ENCODE measurements at regions not wholly inside any gene's neighbourhood (a gene's known extent, or its start where the extent isn't known, plus 50 kb on each side); places are given as distances from the start of the nearest gene placed in this dataset.

DNA sequence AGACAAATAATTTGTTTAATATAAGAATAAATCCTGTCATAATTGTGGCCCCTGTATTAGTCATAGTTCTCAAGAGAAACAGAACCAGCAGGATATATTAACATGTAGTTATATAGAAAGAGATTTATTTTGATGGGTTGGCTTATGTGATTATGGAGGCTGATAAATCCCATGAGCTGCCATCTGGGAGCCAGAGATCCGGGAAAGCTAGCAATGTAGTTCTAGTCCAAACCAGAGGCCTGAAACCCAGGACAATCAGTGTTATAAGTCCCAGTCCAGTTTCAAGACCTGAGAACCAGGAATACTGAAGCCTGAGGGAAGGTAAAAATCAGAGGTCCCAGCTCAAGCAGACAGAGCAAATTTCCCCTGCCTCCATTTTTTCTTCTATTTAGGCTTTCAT is 435.8 kb downstream of the RPL10L start:
- TF ChIP-seq, protein P1, sequence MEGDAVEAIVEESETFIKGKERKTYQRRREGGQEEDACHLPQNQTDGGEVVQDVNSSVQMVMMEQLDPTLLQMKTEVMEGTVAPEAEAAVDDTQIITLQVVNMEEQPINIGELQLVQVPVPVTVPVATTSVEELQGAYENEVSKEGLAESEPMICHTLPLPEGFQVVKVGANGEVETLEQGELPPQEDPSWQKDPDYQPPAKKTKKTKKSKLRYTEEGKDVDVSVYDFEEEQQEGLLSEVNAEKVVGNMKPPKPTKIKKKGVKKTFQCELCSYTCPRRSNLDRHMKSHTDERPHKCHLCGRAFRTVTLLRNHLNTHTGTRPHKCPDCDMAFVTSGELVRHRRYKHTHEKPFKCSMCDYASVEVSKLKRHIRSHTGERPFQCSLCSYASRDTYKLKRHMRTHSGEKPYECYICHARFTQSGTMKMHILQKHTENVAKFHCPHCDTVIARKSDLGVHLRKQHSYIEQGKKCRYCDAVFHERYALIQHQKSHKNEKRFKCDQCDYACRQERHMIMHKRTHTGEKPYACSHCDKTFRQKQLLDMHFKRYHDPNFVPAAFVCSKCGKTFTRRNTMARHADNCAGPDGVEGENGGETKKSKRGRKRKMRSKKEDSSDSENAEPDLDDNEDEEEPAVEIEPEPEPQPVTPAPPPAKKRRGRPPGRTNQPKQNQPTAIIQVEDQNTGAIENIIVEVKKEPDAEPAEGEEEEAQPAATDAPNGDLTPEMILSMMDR (IDR thresholded peaks at IDR 0.05): no peak
- TF ChIP-seq POLR2AphosphoS5 (IDR thresholded peaks at IDR 0.05) (no peak), EP300 (IDR thresholded peaks at IDR 0.05) (no peak), POLR2A (IDR thresholded peaks at IDR 0.05) (no peak)
- no peaks in the 10 kb centered on the region for H3K27me3 ChIP-seq
- 54 to 80% (median 71%) methylated on average over 1 of the region's 1 CpG for WGBS, 5 donors
- no peak for DNase-seq
- no peaks in the 10 kb centered on the region for H3K36me3 ChIP-seq
- H3K4me1 ChIP-seq: no peaks in the 10 kb centered on the region
- intact Hi-C loops (cut with DNase I; ENCODE audit: low total_unique reads): no loop called here
- H3K9me3 ChIP-seq: no peaks in the 10 kb centered on the region
- no peak overlapping the region for H3K27ac ChIP-seq
- H3K4me3 ChIP-seq: no peak overlapping the region

DNA sequence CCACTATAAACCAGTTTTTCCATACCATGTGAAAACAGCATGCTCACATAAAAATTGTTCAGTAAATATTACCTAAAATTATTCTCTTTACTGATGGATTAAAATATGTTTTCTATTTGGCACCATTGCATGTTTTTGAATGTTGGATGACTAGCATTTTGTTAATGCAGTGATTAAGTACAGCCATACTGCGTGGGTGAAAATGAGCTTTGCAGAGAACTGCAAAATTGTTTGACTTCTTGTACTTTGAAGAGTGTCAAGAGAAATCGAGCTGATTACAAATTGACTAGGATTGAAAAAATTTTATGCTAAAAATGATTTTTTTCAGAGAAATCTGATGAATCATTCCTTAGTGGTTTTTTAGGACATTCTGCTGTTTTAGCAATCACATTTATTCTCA is 452.9 kb downstream of the RPL10L start:
- no peak overlapping the region for H3K4me3 ChIP-seq
- WGBS, 5 donors: 55 to 79% (median 69%) methylated on average over 2 of the region's 2 CpGs
- H3K4me1 ChIP-seq: no peaks in the 10 kb centered on the region
- intact Hi-C loops (cut with DNase I; ENCODE audit: low total_unique reads): no loop called here
- no peaks in the 10 kb centered on the region for H3K36me3 ChIP-seq
- TF ChIP-seq POLR2AphosphoS5 (IDR thresholded peaks at IDR 0.05): no peak
- no peak for TF ChIP-seq POLR2A (IDR thresholded peaks at IDR 0.05)
- TF ChIP-seq, protein P1 (IDR thresholded peaks at IDR 0.05): no peak
- no peak for TF ChIP-seq EP300 (IDR thresholded peaks at IDR 0.05)
- DNase-seq: no peak
- H3K27ac ChIP-seq: no peak overlapping the region
- no peaks in the 10 kb centered on the region for H3K27me3 ChIP-seq
- no peaks in the 10 kb centered on the region for H3K9me3 ChIP-seq

DNA sequence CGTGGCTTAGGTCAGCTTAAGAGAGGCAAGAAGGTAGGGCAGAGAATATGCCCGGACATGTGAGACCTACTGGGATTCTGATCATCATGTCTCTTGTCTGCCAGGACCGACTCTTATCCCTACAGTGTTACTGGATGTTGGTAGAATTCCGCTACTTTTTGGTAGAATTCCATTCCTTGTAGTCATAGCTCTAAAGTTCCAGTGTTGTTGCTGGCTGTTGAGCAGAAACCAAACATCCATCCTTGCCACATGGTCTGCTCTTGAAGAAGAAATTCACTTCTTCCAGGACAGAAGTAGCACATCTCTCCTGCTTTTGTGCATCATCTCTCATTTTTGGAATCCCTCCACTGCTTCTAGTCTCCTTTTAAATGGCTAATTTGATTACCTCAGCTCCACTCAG is 453.7 kb downstream of the RPL10L start:
- TF ChIP-seq POLR2AphosphoS5 (IDR thresholded peaks at IDR 0.05) (no peak), EP300 (IDR thresholded peaks at IDR 0.05) (no peak), POLR2A (IDR thresholded peaks at IDR 0.05) (no peak)
- TF ChIP-seq, protein P1 (IDR thresholded peaks at IDR 0.05): no peak
- DNase-seq: no peak
- no peaks in the 10 kb centered on the region for H3K36me3 ChIP-seq
- WGBS, 5 donors: 80 to 89% (median 83%) methylated on average over 4 of the region's 4 CpGs
- H3K4me1 ChIP-seq: no peaks in the 10 kb centered on the region
- no peaks in the 10 kb centered on the region for H3K27me3 ChIP-seq
- H3K27ac ChIP-seq: no peak overlapping the region
- H3K4me3 ChIP-seq: no peak overlapping the region
- H3K9me3 ChIP-seq: no peaks in the 10 kb centered on the region
- intact Hi-C loops (cut with DNase I; ENCODE audit: low total_unique reads): no loop called here
